Type B pancreatic cell (in vitro differentiated cells): ENCODE measurements at regions not wholly inside any gene's neighbourhood (a gene's known extent, or its start where the extent isn't known, plus 50 kb on each side); places are given as distances from the start of the nearest gene placed in this dataset.

Experiments used
- DNase-seq: peaks from one replicate; pipeline ENCODE4 v3.0.0; 2021; ENCODE audit warnings: mixed read lengths; ENCODE audit not compliant: unreplicated experiment; ENCODE audit errors: extremely low spot score
- H3K27ac Mint-ChIP-seq: 2 replicates; pipeline ENCODE4 v1.8.0; 2021; ENCODE audit warnings: mild to moderate bottlenecking, mixed read lengths
- H3K27me3 Mint-ChIP-seq: 2 replicates; pipeline ENCODE4 v1.8.0; 2021; ENCODE audit warnings: mixed read lengths
- H3K36me3 Mint-ChIP-seq: 2 replicates; pipeline ENCODE4 v1.8.0; 2021; ENCODE audit warnings: mixed read lengths
- H3K4me1 Mint-ChIP-seq: one replicate; pipeline ENCODE4 v1.8.0; 2021; ENCODE audit warnings: mixed read lengths; ENCODE audit not compliant: unreplicated experiment
- H3K4me3 Mint-ChIP-seq: 2 replicates; pipeline ENCODE4 v1.8.0; 2021; ENCODE audit warnings: mild to moderate bottlenecking, mixed read lengths
- H3K9me3 Mint-ChIP-seq: 2 replicates; pipeline ENCODE4 v1.8.0; 2021; ENCODE audit warnings: mixed read lengths
- TF ChIP-seq, protein P1 (sequence below): fragments of 200-600 bp; sonication (generic); conservative IDR thresholded peaks from 2 replicates; pipeline ENCODE4 v1.5.0; 2021; ENCODE audit warnings: antibody characterized with exemption, mild to moderate bottlenecking

DNA sequence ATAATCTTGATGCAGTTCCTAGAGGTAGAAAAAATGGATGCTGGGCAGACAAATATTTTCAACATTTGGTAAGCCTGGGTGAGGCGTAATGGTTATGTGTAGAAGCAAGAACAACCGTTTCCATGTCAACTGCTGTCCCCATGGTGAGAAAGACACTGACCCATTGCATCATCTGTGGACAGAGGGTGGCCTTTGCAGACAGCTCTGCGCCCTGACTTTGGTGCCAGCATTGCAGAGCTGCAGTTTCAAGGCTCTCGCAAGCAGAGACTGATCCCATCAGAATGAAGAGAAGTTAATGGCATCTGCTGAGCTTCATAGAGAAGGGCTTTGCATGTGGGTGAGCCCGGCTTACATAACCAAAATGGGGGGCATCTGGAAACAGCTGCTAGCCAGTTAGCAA, 179.0 kb upstream of the ADRA1B start:
- Mint-ChIP-seq H3K27me3 (peaks cover 11% of the 10 kb centered on the region), H3K4me1 (no peaks in the 10 kb centered on the region), H3K4me3 (no peak overlapping the region), H3K36me3 (no peaks in the 10 kb centered on the region), H3K9me3 (no peaks in the 10 kb centered on the region), H3K27ac (no peak overlapping the region)
- TF ChIP-seq, protein P1, sequence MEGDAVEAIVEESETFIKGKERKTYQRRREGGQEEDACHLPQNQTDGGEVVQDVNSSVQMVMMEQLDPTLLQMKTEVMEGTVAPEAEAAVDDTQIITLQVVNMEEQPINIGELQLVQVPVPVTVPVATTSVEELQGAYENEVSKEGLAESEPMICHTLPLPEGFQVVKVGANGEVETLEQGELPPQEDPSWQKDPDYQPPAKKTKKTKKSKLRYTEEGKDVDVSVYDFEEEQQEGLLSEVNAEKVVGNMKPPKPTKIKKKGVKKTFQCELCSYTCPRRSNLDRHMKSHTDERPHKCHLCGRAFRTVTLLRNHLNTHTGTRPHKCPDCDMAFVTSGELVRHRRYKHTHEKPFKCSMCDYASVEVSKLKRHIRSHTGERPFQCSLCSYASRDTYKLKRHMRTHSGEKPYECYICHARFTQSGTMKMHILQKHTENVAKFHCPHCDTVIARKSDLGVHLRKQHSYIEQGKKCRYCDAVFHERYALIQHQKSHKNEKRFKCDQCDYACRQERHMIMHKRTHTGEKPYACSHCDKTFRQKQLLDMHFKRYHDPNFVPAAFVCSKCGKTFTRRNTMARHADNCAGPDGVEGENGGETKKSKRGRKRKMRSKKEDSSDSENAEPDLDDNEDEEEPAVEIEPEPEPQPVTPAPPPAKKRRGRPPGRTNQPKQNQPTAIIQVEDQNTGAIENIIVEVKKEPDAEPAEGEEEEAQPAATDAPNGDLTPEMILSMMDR, result no peak
- no peak for DNase-seq

DNA sequence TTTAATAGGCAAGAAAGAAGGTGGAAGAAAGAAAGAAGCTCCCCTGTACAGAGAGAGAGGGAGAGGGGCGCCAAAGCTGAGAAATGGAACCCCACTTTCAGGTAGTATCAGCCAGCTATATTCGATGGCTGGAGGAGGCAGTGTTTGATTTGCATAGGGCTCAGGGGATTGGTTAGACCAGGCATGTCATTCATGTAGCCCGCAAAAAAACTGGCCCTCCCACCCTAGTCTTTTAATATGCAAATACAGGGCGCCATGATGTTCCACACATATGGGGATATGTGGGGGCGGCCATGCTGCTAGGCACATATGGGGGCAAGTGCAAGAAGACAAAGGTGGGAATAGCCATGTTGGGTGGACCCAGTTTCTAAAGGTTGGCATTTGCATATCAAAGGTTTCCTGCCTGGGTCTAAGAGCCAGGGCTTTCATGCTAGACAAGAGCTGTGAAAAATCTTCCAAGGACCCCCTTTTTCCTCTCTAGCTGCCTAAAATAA, 174.4 kb upstream of the ADRA1B start:
- TF ChIP-seq, protein P1, result no peak
- Mint-ChIP-seq H3K9me3 (no peaks in the 10 kb centered on the region), H3K36me3 (no peaks in the 10 kb centered on the region), H3K27ac (no peak overlapping the region), H3K4me1 (no peaks in the 10 kb centered on the region), H3K27me3 (peaks cover 6% of the 10 kb centered on the region), H3K4me3 (no peak overlapping the region)
- DNase-seq, result no peak

DNA sequence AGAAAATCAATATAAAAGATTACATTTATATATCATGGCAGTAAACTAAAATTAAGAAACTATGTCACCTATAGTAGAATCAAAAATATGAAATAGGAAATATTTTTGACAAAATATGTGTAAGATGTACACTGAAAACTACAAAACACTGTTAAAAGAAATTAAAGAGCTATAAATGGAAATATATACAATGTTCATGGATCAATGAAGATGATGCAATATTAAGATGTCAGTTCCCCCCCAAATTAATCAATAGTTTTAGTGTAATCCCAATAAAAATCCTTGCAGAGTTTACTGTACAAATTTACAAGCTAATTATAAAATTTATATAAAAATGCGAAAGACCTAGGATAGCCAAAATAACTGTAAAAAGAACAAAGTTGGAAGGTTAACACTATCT, 173.0 kb upstream of the ADRA1B start:
- H3K27ac Mint-ChIP-seq, result no peak overlapping the region
- TF ChIP-seq, protein P1, result no peak
- DNase-seq, result no peak
- H3K4me1 Mint-ChIP-seq, result no peaks in the 10 kb centered on the region
- H3K9me3 Mint-ChIP-seq, result no peaks in the 10 kb centered on the region
- H3K36me3 Mint-ChIP-seq, result no peaks in the 10 kb centered on the region
- H3K4me3 Mint-ChIP-seq, result no peak overlapping the region
- peaks cover 6% of the 10 kb centered on the region for H3K27me3 Mint-ChIP-seq

DNA sequence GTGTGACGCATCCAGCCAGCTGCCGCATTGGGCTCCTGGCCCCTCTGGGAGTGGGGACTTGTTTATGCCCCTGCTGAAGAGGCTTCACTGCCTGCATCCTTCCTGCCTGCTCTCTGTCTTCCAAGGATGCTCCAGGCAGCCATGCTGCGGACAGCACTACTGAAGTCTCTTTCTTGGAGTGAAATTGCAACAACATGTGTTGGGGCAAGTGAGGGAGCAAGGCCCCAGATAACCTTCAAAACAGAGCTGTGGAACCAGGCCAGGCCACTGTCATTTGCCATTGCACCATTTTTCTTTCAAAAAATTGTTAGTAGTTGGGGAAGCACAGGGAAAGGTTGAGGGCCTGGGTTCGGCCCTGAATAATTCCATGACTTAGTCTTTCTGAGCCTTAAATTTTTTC, 169.6 kb upstream of the ADRA1B start:
- Mint-ChIP-seq H3K4me3 (no peak overlapping the region), H3K9me3 (no peaks in the 10 kb centered on the region), H3K36me3 (no peaks in the 10 kb centered on the region), H3K27me3 (no peaks in the 10 kb centered on the region), H3K27ac (no peak overlapping the region), H3K4me1 (no peaks in the 10 kb centered on the region)
- TF ChIP-seq, protein P1, result no peak
- no peak for DNase-seq

DNA sequence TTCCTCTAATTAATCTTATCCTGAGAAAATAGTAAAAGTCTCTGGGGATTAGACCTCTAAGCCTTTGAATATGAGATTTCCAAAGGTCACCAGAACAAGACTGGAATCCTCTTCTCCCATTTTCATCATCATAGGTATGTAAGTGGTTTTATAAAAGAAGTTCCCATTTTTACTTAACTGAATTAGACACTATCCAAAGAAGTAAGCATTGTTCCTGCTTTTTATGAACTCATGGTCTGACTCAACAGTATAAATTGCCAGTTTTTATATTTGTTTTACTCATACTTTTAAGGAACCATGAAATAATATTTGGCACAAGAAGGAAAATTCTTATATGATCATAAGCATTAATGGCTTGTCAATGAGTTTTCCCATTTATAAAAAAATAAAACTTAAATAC, 167.1 kb upstream of the ADRA1B start:
- H3K27ac Mint-ChIP-seq, result no peak overlapping the region
- no peak for DNase-seq
- TF ChIP-seq, protein P1, result no peak
- H3K36me3 Mint-ChIP-seq, result no peaks in the 10 kb centered on the region
- no peaks in the 10 kb centered on the region for H3K4me1 Mint-ChIP-seq
- H3K9me3 Mint-ChIP-seq, result peaks cover 4% of the 10 kb centered on the region
- H3K27me3 Mint-ChIP-seq, result no peaks in the 10 kb centered on the region
- H3K4me3 Mint-ChIP-seq, result no peak overlapping the region

DNA sequence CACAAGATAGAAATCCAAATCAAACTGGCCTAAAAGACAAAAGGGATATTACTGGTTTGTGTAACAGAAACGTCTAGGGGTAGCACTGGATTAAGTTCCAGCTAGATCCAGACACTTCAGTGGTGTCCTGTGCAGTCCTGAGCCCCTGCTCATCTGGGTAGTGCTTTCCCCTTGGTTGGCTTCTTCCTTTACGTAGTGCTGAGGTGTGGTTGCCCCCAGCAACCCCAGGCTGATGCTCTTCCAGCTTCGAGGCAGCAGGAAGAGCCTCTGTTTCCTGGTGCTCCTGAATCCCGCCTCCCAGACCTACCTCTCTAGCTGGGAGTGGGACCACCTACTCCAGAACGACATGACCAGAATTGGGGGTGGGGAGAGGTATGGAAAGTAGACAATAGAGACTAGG, 166.1 kb upstream of the ADRA1B start:
- peaks cover 4% of the 10 kb centered on the region for H3K9me3 Mint-ChIP-seq
- H3K27ac Mint-ChIP-seq, result no peak overlapping the region
- H3K4me1 Mint-ChIP-seq, result no peaks in the 10 kb centered on the region
- H3K36me3 Mint-ChIP-seq, result no peaks in the 10 kb centered on the region
- no peaks in the 10 kb centered on the region for H3K27me3 Mint-ChIP-seq
- TF ChIP-seq, protein P1, result no peak
- H3K4me3 Mint-ChIP-seq, result no peak overlapping the region
- no peak for DNase-seq
